ENCODE measurements at regions not wholly inside any gene's neighbourhood (a gene's known extent, or its start where the extent isn't known, plus 50 kb on each side); places are given as distances from the start of the nearest gene placed in this dataset.

- no peaks in the 10 kb centered on the region for H3K27me3 ChIP-seq (replicated peaks; ENCODE audit: insufficient read depth)
- 86% methylated on average over 1 of the region's 1 CpG for WGBS
- H3K27ac ChIP-seq = no peak overlapping the region
- H3K9me3 ChIP-seq = no peaks in the 10 kb centered on the region
- no peaks in the 10 kb centered on the region for H3K4me1 ChIP-seq (replicated peaks)
- TF ChIP-seq POLR2A (IDR thresholded peaks at IDR 0.05) (no peak), POLR2AphosphoS5 (IDR thresholded peaks at IDR 0.05) (no peak)
- TF ChIP-seq, protein P1, sequence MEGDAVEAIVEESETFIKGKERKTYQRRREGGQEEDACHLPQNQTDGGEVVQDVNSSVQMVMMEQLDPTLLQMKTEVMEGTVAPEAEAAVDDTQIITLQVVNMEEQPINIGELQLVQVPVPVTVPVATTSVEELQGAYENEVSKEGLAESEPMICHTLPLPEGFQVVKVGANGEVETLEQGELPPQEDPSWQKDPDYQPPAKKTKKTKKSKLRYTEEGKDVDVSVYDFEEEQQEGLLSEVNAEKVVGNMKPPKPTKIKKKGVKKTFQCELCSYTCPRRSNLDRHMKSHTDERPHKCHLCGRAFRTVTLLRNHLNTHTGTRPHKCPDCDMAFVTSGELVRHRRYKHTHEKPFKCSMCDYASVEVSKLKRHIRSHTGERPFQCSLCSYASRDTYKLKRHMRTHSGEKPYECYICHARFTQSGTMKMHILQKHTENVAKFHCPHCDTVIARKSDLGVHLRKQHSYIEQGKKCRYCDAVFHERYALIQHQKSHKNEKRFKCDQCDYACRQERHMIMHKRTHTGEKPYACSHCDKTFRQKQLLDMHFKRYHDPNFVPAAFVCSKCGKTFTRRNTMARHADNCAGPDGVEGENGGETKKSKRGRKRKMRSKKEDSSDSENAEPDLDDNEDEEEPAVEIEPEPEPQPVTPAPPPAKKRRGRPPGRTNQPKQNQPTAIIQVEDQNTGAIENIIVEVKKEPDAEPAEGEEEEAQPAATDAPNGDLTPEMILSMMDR (IDR thresholded peaks at IDR 0.05) = no peak
- no peaks in the 10 kb centered on the region for H3K36me3 ChIP-seq
- no peak for DNase-seq (ENCODE audit: low spot score)
- no peak overlapping the region for H3K4me3 ChIP-seq
- intact Hi-C loops (cut with DNase I) = no loop called here
Measured at GRCh38 chr21:14836950-14837349, 227.8 kb downstream of the NRIP1 start.

GRCh38 chr21:14833666-14834351 lies 231.0 kb downstream of the NRIP1 start:
- TF ChIP-seq POLR2A (IDR thresholded peaks at IDR 0.05) (no peak), POLR2AphosphoS5 (IDR thresholded peaks at IDR 0.05) (no peak)
- TF ChIP-seq, protein P1 (IDR thresholded peaks at IDR 0.05) = no peak
- no peaks in the 10 kb centered on the region for H3K36me3 ChIP-seq
- no peak overlapping the region for H3K27ac ChIP-seq
- intact Hi-C loops (cut with DNase I) = no loop called here
- no peaks in the 10 kb centered on the region for H3K9me3 ChIP-seq
- no peaks in the 10 kb centered on the region for H3K4me1 ChIP-seq (replicated peaks)
- no peaks in the 10 kb centered on the region for H3K27me3 ChIP-seq (replicated peaks; ENCODE audit: insufficient read depth)
- no peak overlapping the region for H3K4me3 ChIP-seq
- WGBS = 97% methylated on average over 1 of the region's 1 CpG
- DNase-seq (ENCODE audit: low spot score) = no peak

DNA sequence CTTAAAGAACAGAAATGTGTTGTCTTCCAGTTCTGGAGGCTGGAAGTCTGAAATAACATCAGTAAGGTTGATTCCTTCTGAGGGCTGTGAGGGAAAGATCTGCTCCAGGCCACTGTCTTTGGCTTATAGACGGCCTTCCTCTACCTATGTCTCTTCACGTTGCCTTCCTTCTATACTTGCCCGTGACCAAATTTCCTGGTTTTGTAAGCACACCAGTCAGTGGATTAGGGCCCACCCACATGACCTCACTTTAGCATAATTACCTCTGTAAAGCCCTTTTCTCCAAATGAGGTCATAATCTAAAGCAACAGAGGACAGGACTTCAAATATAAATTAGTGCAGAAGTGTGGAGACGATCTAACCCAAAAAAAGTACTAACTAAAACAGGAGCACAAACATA lies 231.6 kb downstream of the NRIP1 start:
- Histone ChIP-seq H3K9me3 (no peaks in the 10 kb centered on the region), H3K4me1 (replicated peaks) (no peaks in the 10 kb centered on the region), H3K4me3 (no peak overlapping the region), H3K27me3 (replicated peaks; ENCODE audit: insufficient read depth) (no peaks in the 10 kb centered on the region), H3K27ac (no peak overlapping the region), H3K36me3 (no peaks in the 10 kb centered on the region)
- 92% methylated on average over 4 of the region's 4 CpGs for WGBS
- intact Hi-C loops (cut with DNase I) = no loop called here
- DNase-seq (ENCODE audit: low spot score) = no peak
- TF ChIP-seq POLR2AphosphoS5 (IDR thresholded peaks at IDR 0.05) (no peak), POLR2A (IDR thresholded peaks at IDR 0.05) (no peak)
- TF ChIP-seq, protein P1 (IDR thresholded peaks at IDR 0.05) = no peak

- Histone ChIP-seq H3K27ac (no peak overlapping the region), H3K36me3 (no peaks in the 10 kb centered on the region), H3K27me3 (replicated peaks; ENCODE audit: insufficient read depth) (no peaks in the 10 kb centered on the region), H3K9me3 (no peaks in the 10 kb centered on the region), H3K4me3 (no peak overlapping the region), H3K4me1 (replicated peaks) (no peaks in the 10 kb centered on the region)
- WGBS = 65% methylated on average over 3 of the region's 3 CpGs
- intact Hi-C loops (cut with DNase I) = no loop called here
- DNase-seq (ENCODE audit: low spot score) = no peak
- TF ChIP-seq POLR2A (IDR thresholded peaks at IDR 0.05) (no peak), POLR2AphosphoS5 (IDR thresholded peaks at IDR 0.05) (no peak)
- TF ChIP-seq, protein P1 (IDR thresholded peaks at IDR 0.05) = no peak
Measured at GRCh38 chr21:14830307-14830706, 234.5 kb downstream of the NRIP1 start.

GRCh38 chr21:14829685-14830084 lies 235.1 kb downstream of the NRIP1 start:
- intact Hi-C loops (cut with DNase I) = no loop called here
- WGBS = 98% methylated on average over 3 of the region's 3 CpGs
- TF ChIP-seq POLR2AphosphoS5 (IDR thresholded peaks at IDR 0.05) (no peak), POLR2A (IDR thresholded peaks at IDR 0.05) (no peak)
- TF ChIP-seq, protein P1 (IDR thresholded peaks at IDR 0.05) = no peak
- H3K36me3 ChIP-seq = no peaks in the 10 kb centered on the region
- no peaks in the 10 kb centered on the region for H3K4me1 ChIP-seq (replicated peaks)
- H3K9me3 ChIP-seq = no peaks in the 10 kb centered on the region
- DNase-seq (ENCODE audit: low spot score) = no peak
- H3K4me3 ChIP-seq = no peak overlapping the region
- no peaks in the 10 kb centered on the region for H3K27me3 ChIP-seq (replicated peaks; ENCODE audit: insufficient read depth)
- no peak overlapping the region for H3K27ac ChIP-seq

Measured in prostate gland (tissue), 2 donors.